ENCODE measurements at regions not wholly inside any gene's neighbourhood (a gene's known extent, or its start where the extent isn't known, plus 50 kb on each side); places are given as distances from the start of the nearest gene placed in this dataset.

GRCh38 chr9:134541097-134541747 is 100.4 kb upstream of the COL5A1 start:
- TF ChIP-seq CTCF (IDR thresholded peaks at IDR 0.05) (no peak), POLR2A (IDR thresholded peaks at IDR 0.05) (no peak)

All from uterus (tissue), 2 donors.